ENCODE measurements at regions not wholly inside any gene's neighbourhood (a gene's known extent, or its start where the extent isn't known, plus 50 kb on each side); places are given as distances from the start of the nearest gene placed in this dataset.

DNA sequence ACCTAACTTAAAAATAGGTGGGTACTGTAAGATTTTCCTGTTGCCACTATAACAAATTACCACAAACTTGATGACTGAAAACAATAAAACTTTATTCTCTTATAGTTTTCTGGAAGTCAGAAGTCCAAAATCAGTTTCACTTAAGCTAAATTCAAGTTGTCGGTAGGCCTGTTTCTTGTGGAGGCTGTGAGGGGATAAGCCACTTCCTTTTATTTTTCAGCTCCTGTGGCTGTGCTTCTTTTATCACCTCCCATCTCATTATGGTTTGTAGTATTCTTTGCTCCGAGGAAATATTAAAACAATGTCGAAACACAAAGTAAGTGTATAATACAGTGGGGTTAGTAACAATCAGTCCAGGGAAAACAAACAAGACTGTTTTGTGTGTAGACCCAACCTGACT, 610.5 kb upstream of the TECRL start:
- H2BK5ac ChIP-seq (ENCODE audit: low read depth, low read length), result no peak overlapping the region
- H4K5ac ChIP-seq (ENCODE audit: insufficient read length, low read depth, low read length), result no peak overlapping the region
- no peaks in the 10 kb centered on the region; a peak in 1 of 4 replicates for H3K9me3 ChIP-seq (ENCODE audit: insufficient read depth in 2 of 2, low read depth in 1 of 2, low read length in 1 of 2)
- no peak overlapping the region for H3K4me3 ChIP-seq (ENCODE audit: extremely low read depth in 1 of 4, insufficient read depth in 2 of 4, low read depth in 3 of 4, low read length in 4 of 4)
- H3K27ac ChIP-seq (ENCODE audit: low read depth, low read length), result no peak overlapping the region
- H3K18ac ChIP-seq (ENCODE audit: extremely low read depth, low read length), result no peak overlapping the region
- H2BK15ac ChIP-seq (ENCODE audit: low read length), result no peak overlapping the region
- ChIA-PET POLR2A (ENCODE audit: partially characterized antibody) (no interaction called here), CTCF (ENCODE audit: partially characterized antibody) (interaction anchor here (0.6 to 2.2 kb wide), 2 partner anchors 11 to 23 kb away, joined by 3 to 8 read pairs; no protein-coding TSS in a partner anchor)
- H3K56ac ChIP-seq (replicated peaks; ENCODE audit: insufficient read length, low read depth, low read length), result no peak overlapping the region
- no peaks in the 10 kb centered on the region for H3K27me3 ChIP-seq (replicated peaks in 1 of 4; ENCODE audit: control insufficient read depth in 3 of 4, extremely low read depth in 1 of 4, insufficient read depth in 3 of 4, low read length in 3 of 4)
- no peaks in the 10 kb centered on the region for H3K36me3 ChIP-seq (ENCODE audit: control insufficient read depth in 2 of 4, insufficient read depth in 4 of 4, low read length in 3 of 4)
- no peak overlapping the region for H2BK20ac ChIP-seq (ENCODE audit: low read length)
- H4K20me1 ChIP-seq (replicated peaks in 1 of 2; ENCODE audit: control insufficient read depth in 1 of 2, insufficient read depth in 2 of 2, low read length in 2 of 2), result no peaks in the 10 kb centered on the region
- H3K4me1 ChIP-seq (replicated peaks in 1 of 4; ENCODE audit: control insufficient read depth in 3 of 4, insufficient read depth in 4 of 4, low read length in 3 of 4), result peaks cover 0 to 7% (median 3%) of the 10 kb centered on the region in 4 experiments; a peak in 3 of 7 replicates
- H4K91ac ChIP-seq (replicated peaks; ENCODE audit: insufficient read length, low read length), result no peak overlapping the region
- H3K14ac ChIP-seq (ENCODE audit: insufficient read length), result no peak overlapping the region
- H3K23ac ChIP-seq (ENCODE audit: insufficient read length), result no peak overlapping the region
- FAIRE-seq (no peak), DNase-seq (ENCODE audit: low read depth in 1 of 2, low spot score in 2 of 2) (no peak)
- no peak overlapping the region for H4K8ac ChIP-seq (ENCODE audit: extremely low read depth, insufficient read depth, low read length)
- H3K4me2 ChIP-seq (ENCODE audit: insufficient read depth in 1 of 2, low read depth in 2 of 2, low read length in 2 of 2), result no peak overlapping the region
- no peak overlapping the region for H3K4ac ChIP-seq (replicated peaks; ENCODE audit: insufficient read length, low read depth, low read length)
- H3K23me2 ChIP-seq (ENCODE audit: low read depth, low read length), result no peaks in the 10 kb centered on the region
- no peak overlapping the region for H2BK12ac ChIP-seq (ENCODE audit: low read depth, low read length)
- no peak overlapping the region for H3K9ac ChIP-seq (replicated peaks in 1 of 4; ENCODE audit: extremely low read depth in 1 of 4, low read depth in 3 of 4, low read length in 3 of 4)
- WGBS, 2 experiments (ENCODE audit: extremely low coverage in 1 of 2, insufficient coverage in 1 of 2, insufficient read length in 1 of 2, insufficient replicate concordance in 2 of 2, low coverage in 1 of 2, low lambda C conversion rate in 2 of 2, missing lambda C conversion rate in 1 of 2), result 65% methylated on average over 3 of the region's 3 CpGs; no CpG with 5 or more reads in 1 of the 2 experiments
- TF ChIP-seq FOSL1 (IDR thresholded peaks at IDR 0.05; ENCODE audit: insufficient read depth, low read depth, low read length) (no peak), TEAD4 (IDR thresholded peaks at IDR 0.05; ENCODE audit: low read depth, low read length) (no peak), KDM4A (IDR thresholded peaks at IDR 0.05; ENCODE audit: low read depth, low read length, severe bottlenecking) (no peak), SIN3A (conservative IDR thresholded peaks at IDR 0.05 in 1 of 2, IDR thresholded peaks at IDR 0.05 in 1 of 2; ENCODE audit: low read depth in 1 of 2, low read length in 2 of 2) (no peak)
- H3K79me2 ChIP-seq (ENCODE audit: control insufficient read depth in 1 of 2, insufficient read depth in 2 of 2, low read length in 2 of 2), result no peaks in the 10 kb centered on the region
- no peaks in the 10 kb centered on the region for H3K79me1 ChIP-seq (ENCODE audit: low read depth, low read length)
- no peak overlapping the region for H2BK120ac ChIP-seq (replicated peaks; ENCODE audit: low read depth, low read length)
- H2AFZ ChIP-seq (ENCODE audit: low read length), result no peak overlapping the region
- no peak overlapping the region for H2AK5ac ChIP-seq (ENCODE audit: low read depth, low read length)
